ENCODE measurements at regions not wholly inside any gene's neighbourhood (a gene's known extent, or its start where the extent isn't known, plus 50 kb on each side); places are given as distances from the start of the nearest gene placed in this dataset.

- TF ChIP-seq CTCF (IDR thresholded peaks at IDR 0.05; ENCODE audit: insufficient read depth, low read length) (no peak), REST (IDR thresholded peaks at IDR 0.05; ENCODE audit: insufficient replicate concordance, low read depth) (no peak), POLR2AphosphoS5 (IDR thresholded peaks at IDR 0.05; ENCODE audit: low read depth) (no peak), GABPA (IDR thresholded peaks at IDR 0.05; ENCODE audit: low read depth) (no peak), SPI1 (IDR thresholded peaks at IDR 0.05; ENCODE audit: borderline replicate concordance, low read depth) (no peak)
Measured at GRCh38 chr22:49093192-49093880, 734.3 kb downstream of the BRD1 start.

Data from HL-60 (cell line).